Astrocyte of the cerebellum (primary cell): ENCODE measurements at regions not wholly inside any gene's neighbourhood (a gene's known extent, or its start where the extent isn't known, plus 50 kb on each side); places are given as distances from the start of the nearest gene placed in this dataset.

Experiments used
- DNase-seq: peaks from one replicate; pipeline ENCODE4 v3.0.0-alpha.2; 2011; ENCODE audit warnings: low read depth
- H3K4me3 ChIP-seq: 2 replicates; pipeline ENCODE4 v1.5.1; 2011; ENCODE audit warnings: mild to moderate bottlenecking, low read depth, low read length, moderate library complexity
- CTCF ChIP-seq: IDR thresholded peaks from 2 replicates; pipeline ENCODE4 v1.5.1; 2012; ENCODE audit warnings: low read length, low read depth, moderate library complexity, mild to moderate bottlenecking; ENCODE audit errors: missing control alignments
- in situ Hi-C: cut with HindIII; loops from 2 replicates; pipeline ENCODE4 v1.10.0; 2017; ENCODE audit warnings: low sequenced_read_pairs

- no peak for DNase-seq
- TF ChIP-seq CTCF, result no peak
- in situ Hi-C loops, result no loop called here
- H3K4me3 ChIP-seq, result no peak overlapping the region
Observed at GRCh38 chr2:42875880-42876279, 83.5 kb upstream of the HAAO start.

GRCh38 chr2:42874949-42875801, 82.8 kb upstream of the HAAO start:
- no peak for DNase-seq
- in situ Hi-C loops, result no loop called here
- H3K4me3 ChIP-seq, result no peak overlapping the region
- TF ChIP-seq CTCF, result no peak

GRCh38 chr2:42872721-42873120, 80.3 kb upstream of the HAAO start:
- in situ Hi-C loops, result no loop called here
- TF ChIP-seq CTCF, result no peak
- no peak overlapping the region for H3K4me3 ChIP-seq
- no peak for DNase-seq

GRCh38 chr2:42871372-42871771, 79.0 kb upstream of the HAAO start:
- in situ Hi-C loops, result no loop called here

GRCh38 chr2:42868874-42869273, 76.5 kb upstream of the HAAO start:
- in situ Hi-C loops, result no loop called here
- no peak for DNase-seq
- no peak for TF ChIP-seq CTCF
- H3K4me3 ChIP-seq, result no peak overlapping the region

More at GRCh38 chr2:42871372-42871771, 79.0 kb upstream of the HAAO start:
- DNase-seq, result no peak
- no peak for TF ChIP-seq CTCF
- H3K4me3 ChIP-seq, result no peak overlapping the region

- TF ChIP-seq CTCF, result no peak
- no peak overlapping the region for H3K4me3 ChIP-seq
- in situ Hi-C loops, result no loop called here
- DNase-seq, result no peak
Observed at GRCh38 chr2:42868096-42868495, 75.7 kb upstream of the HAAO start.
